OCI-LY3 (cell line): ENCODE measurements at regions not wholly inside any gene's neighbourhood (a gene's known extent, or its start where the extent isn't known, plus 50 kb on each side); places are given as distances from the start of the nearest gene placed in this dataset.

Experiments used
- H2AFZ ChIP-seq: fragments of 200-600, 300-600 bp; shearing (Covaris generic); 2 replicates; pipeline ENCODE4 v1.6.0; 2014; ENCODE audit warnings: antibody characterized with exemption, low read depth, low read length
- H3K27ac ChIP-seq: fragments of 200-600, 300-600 bp; sonication (generic); 2 replicates; pipeline ENCODE4 v1.5.1; 2014; ENCODE audit warnings: mild to moderate bottlenecking, low read length, moderate library complexity, mixed read lengths
- H3K27me3 ChIP-seq: fragments of 200-600, 300-600 bp; sonication (generic); 2 replicates; pipeline ENCODE4 v1.6.1; 2014; ENCODE audit warnings: low read depth, low read length, mixed read lengths
- H3K36me3 ChIP-seq: fragments of 200-600, 300-600 bp; sonication (generic); replicated peaks from 2 replicates; pipeline ENCODE3; 2014; ENCODE audit warnings: low read depth, low read length, mixed read lengths
- H3K4me1 ChIP-seq: fragments of 300-600, 200-600 bp; sonication (generic); 2 replicates; pipeline ENCODE4 v1.6.1; 2014; ENCODE audit warnings: low read length, mixed read lengths
- H3K4me2 ChIP-seq: fragments of 200-600, 300-600 bp; sonication (generic); 2 replicates; pipeline ENCODE4 v1.6.1; 2014; ENCODE audit warnings: low read length, mixed read lengths
- H3K4me3 ChIP-seq: fragments of 300-600, 200-600 bp; sonication (generic); 2 replicates; pipeline ENCODE4 v1.5.1; 2014; ENCODE audit warnings: antibody characterized with exemption, mild to moderate bottlenecking, low read length, moderate library complexity
- H3K79me2 ChIP-seq: fragments of 300-600, 200-600 bp; shearing (Covaris generic); 2 replicates; pipeline ENCODE4 v1.6.1; 2014; ENCODE audit warnings: mild to moderate bottlenecking, low read length, mixed read lengths
- H3K9ac ChIP-seq: fragments of 300-600, 200-600 bp; shearing (Covaris generic); 2 replicates; pipeline ENCODE4 v1.6.0; 2014; ENCODE audit warnings: mild to moderate bottlenecking, low read length, moderate library complexity
- H3K9me3 ChIP-seq: fragments of 200-600, 300-600 bp; shearing (Covaris generic); 2 replicates; pipeline ENCODE4 v1.6.1; 2014; ENCODE audit warnings: low read length, mixed read lengths; ENCODE audit not compliant: insufficient read depth
- H4K20me1 ChIP-seq: fragments of 200-600, 300-600 bp; sonication (generic); 2 replicates; pipeline ENCODE4 v1.6.1; 2016; ENCODE audit warnings: low read length, mixed read lengths; ENCODE audit not compliant: insufficient read depth
- EZH2phosphoT487 ChIP-seq: fragments of 200-600 bp; shearing (Covaris generic); IDR thresholded peaks from 2 replicates; pipeline ENCODE4 v1.6.1; 2018; ENCODE audit warnings: antibody characterized with exemption, mixed run types, low read depth
- TF ChIP-seq, protein P1 (sequence below): fragments of 200-600, 300-600 bp; sonication (generic); IDR thresholded peaks from 2 replicates; pipeline ENCODE4 v1.5.1; 2014; ENCODE audit warnings: antibody characterized with exemption, low read length, low read depth

- Histone ChIP-seq H2AFZ (no peak overlapping the region), H3K9ac (no peak overlapping the region), H3K4me3 (no peak overlapping the region), H3K27ac (no peak overlapping the region), H3K4me1 (no peaks in the 10 kb centered on the region), H3K36me3 (no peaks in the 10 kb centered on the region), H3K27me3 (no peaks in the 10 kb centered on the region), H3K9me3 (no peaks in the 10 kb centered on the region), H4K20me1 (no peaks in the 10 kb centered on the region), H3K4me2 (no peak overlapping the region), H3K79me2 (no peaks in the 10 kb centered on the region)
- TF ChIP-seq, protein P1, sequence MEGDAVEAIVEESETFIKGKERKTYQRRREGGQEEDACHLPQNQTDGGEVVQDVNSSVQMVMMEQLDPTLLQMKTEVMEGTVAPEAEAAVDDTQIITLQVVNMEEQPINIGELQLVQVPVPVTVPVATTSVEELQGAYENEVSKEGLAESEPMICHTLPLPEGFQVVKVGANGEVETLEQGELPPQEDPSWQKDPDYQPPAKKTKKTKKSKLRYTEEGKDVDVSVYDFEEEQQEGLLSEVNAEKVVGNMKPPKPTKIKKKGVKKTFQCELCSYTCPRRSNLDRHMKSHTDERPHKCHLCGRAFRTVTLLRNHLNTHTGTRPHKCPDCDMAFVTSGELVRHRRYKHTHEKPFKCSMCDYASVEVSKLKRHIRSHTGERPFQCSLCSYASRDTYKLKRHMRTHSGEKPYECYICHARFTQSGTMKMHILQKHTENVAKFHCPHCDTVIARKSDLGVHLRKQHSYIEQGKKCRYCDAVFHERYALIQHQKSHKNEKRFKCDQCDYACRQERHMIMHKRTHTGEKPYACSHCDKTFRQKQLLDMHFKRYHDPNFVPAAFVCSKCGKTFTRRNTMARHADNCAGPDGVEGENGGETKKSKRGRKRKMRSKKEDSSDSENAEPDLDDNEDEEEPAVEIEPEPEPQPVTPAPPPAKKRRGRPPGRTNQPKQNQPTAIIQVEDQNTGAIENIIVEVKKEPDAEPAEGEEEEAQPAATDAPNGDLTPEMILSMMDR: no peak
- TF ChIP-seq EZH2phosphoT487: no peak
These were observed 1499.4 kb upstream of the PCDH7 start for GRCh38 chr4:29220761-29221160.

DNA sequence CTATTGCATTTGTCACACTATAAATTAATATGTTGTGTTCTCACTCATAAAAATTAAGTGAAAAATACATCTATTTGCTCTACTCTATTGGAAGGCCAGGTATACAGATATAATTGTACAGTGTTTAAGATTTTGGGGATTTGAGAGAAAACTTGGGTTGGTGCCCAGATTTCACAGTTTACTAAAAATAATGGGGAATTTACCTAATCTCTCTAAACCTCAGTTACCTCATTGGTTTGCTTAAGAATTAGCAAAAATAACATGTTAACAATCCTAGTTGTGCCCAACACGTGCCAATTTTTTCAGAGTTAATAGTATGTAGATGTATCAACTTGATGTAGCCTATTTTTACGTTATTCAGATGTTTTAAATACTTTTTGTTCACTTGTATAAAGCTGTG is 1495.3 kb upstream of the PCDH7 start:
- Histone ChIP-seq H3K9ac (no peak overlapping the region), H3K4me3 (no peak overlapping the region), H3K27ac (no peak overlapping the region), H3K4me1 (no peaks in the 10 kb centered on the region), H3K27me3 (no peaks in the 10 kb centered on the region), H3K36me3 (no peaks in the 10 kb centered on the region), H4K20me1 (no peaks in the 10 kb centered on the region), H2AFZ (no peak overlapping the region), H3K9me3 (no peaks in the 10 kb centered on the region), H3K79me2 (no peaks in the 10 kb centered on the region), H3K4me2 (no peak overlapping the region)
- TF ChIP-seq EZH2phosphoT487: no peak
- TF ChIP-seq, protein P1: no peak

- Histone ChIP-seq H3K4me3 (no peak overlapping the region), H3K9me3 (no peaks in the 10 kb centered on the region), H3K4me2 (no peak overlapping the region), H3K27me3 (no peaks in the 10 kb centered on the region), H3K79me2 (no peaks in the 10 kb centered on the region), H3K27ac (no peak overlapping the region), H3K4me1 (no peaks in the 10 kb centered on the region), H3K9ac (no peak overlapping the region), H3K36me3 (no peaks in the 10 kb centered on the region), H2AFZ (no peak overlapping the region), H4K20me1 (no peaks in the 10 kb centered on the region)
- TF ChIP-seq, protein P1: no peak
- TF ChIP-seq EZH2phosphoT487: no peak
These were observed 1479.5 kb upstream of the PCDH7 start for GRCh38 chr4:29240641-29241040.

DNA sequence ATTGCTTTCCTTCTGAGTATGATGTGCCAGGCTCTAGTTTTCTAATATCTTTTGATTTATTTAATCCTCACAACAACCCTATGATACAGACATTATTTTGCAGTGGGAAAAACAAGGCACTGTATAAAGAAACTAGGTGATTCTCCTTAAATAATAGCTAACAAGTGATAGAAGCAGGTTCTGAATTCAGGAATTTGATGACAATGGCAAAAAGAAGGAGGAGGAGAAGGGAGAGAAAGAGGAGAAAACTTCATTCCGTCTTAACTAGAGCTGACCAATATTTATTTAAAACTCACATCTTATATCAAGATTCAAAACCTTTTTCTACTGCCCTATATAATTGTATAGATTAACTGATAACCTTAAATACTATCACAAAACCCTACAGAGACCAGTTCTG is 1477.1 kb upstream of the PCDH7 start:
- TF ChIP-seq EZH2phosphoT487: no peak
- TF ChIP-seq, protein P1: no peak

More for the DNA sequence above, 1477.1 kb upstream of the PCDH7 start:
- no peaks in the 10 kb centered on the region for H3K4me1 ChIP-seq
- no peak overlapping the region for H3K4me3 ChIP-seq
- no peak overlapping the region for H2AFZ ChIP-seq
- H3K27me3 ChIP-seq: no peaks in the 10 kb centered on the region
- H3K27ac ChIP-seq: no peak overlapping the region
- no peaks in the 10 kb centered on the region for H3K36me3 ChIP-seq
- no peak overlapping the region for H3K4me2 ChIP-seq
- H3K79me2 ChIP-seq: no peaks in the 10 kb centered on the region
- H3K9ac ChIP-seq: no peak overlapping the region
- no peaks in the 10 kb centered on the region for H3K9me3 ChIP-seq
- no peaks in the 10 kb centered on the region for H4K20me1 ChIP-seq
